ENCODE measurements at regions not wholly inside any gene's neighbourhood (a gene's known extent, or its start where the extent isn't known, plus 50 kb on each side); places are given as distances from the start of the nearest gene placed in this dataset.
"Not testable (repeated sequence)": the region's sequence is repeated elsewhere in the genome, so short reads cannot be mapped to it uniquely, and the experiment has no call there.

- H3K36me3 ChIP-seq, result no peaks in the 10 kb centered on the region
- no peak overlapping the region for H3K27ac ChIP-seq
- H3K4me1 ChIP-seq (replicated peaks), result no peaks in the 10 kb centered on the region
- H3K27me3 ChIP-seq (replicated peaks), result no peaks in the 10 kb centered on the region
- H3K4me3 ChIP-seq, result no peak overlapping the region
- no peaks in the 10 kb centered on the region for H3K9me3 ChIP-seq (replicated peaks)
- DNase-seq (ENCODE audit: low read depth in 1 of 2, low spot score in 2 of 2), result no peak
These were observed 319.4 kb upstream of the SLC39A10 start for GRCh38 chr2:195337597-195337996.

GRCh38 chr2:195333869-195334268, 323.2 kb upstream of the SLC39A10 start:
- H3K36me3 ChIP-seq, result no peaks in the 10 kb centered on the region
- H3K4me1 ChIP-seq (replicated peaks), result no peaks in the 10 kb centered on the region
- no peak for DNase-seq (ENCODE audit: low read depth in 1 of 2, low spot score in 2 of 2)
- no peaks in the 10 kb centered on the region for H3K27me3 ChIP-seq (replicated peaks)
- H3K27ac ChIP-seq, result no peak overlapping the region
- H3K9me3 ChIP-seq (replicated peaks), result no peaks in the 10 kb centered on the region
- H3K4me3 ChIP-seq, result no peak overlapping the region

GRCh38 chr2:195331966-195332365, 325.1 kb upstream of the SLC39A10 start:
- Histone ChIP-seq H3K9me3 (replicated peaks) (no peaks in the 10 kb centered on the region), H3K36me3 (no peaks in the 10 kb centered on the region), H3K4me1 (replicated peaks) (no peaks in the 10 kb centered on the region), H3K27ac (no peak overlapping the region), H3K4me3 (no peak overlapping the region), H3K27me3 (replicated peaks) (no peaks in the 10 kb centered on the region)
- DNase-seq (ENCODE audit: low read depth in 1 of 2, low spot score in 2 of 2), result no peak

- DNase-seq (ENCODE audit: low read depth in 1 of 2, low spot score in 2 of 2), result no peak
- no peaks in the 10 kb centered on the region for H3K9me3 ChIP-seq (replicated peaks)
- no peaks in the 10 kb centered on the region for H3K4me1 ChIP-seq (replicated peaks)
- H3K36me3 ChIP-seq, result no peaks in the 10 kb centered on the region
- no peak overlapping the region for H3K4me3 ChIP-seq
- no peak overlapping the region for H3K27ac ChIP-seq
- H3K27me3 ChIP-seq (replicated peaks), result no peaks in the 10 kb centered on the region
These were observed 325.9 kb upstream of the SLC39A10 start for GRCh38 chr2:195331129-195331528.

- DNase-seq (ENCODE audit: low read depth in 1 of 2, low spot score in 2 of 2), result no peak
- no peaks in the 10 kb centered on the region for H3K27me3 ChIP-seq (replicated peaks)
These were observed 326.5 kb upstream of the SLC39A10 start for GRCh38 chr2:195330513-195330956.

GRCh38 chr2:195329784-195330183, 327.2 kb upstream of the SLC39A10 start:
- H3K27ac ChIP-seq; H3K36me3 ChIP-seq; H3K27me3 ChIP-seq (replicated peaks); H3K4me1 ChIP-seq (replicated peaks); H3K4me3 ChIP-seq; H3K9me3 ChIP-seq (replicated peaks); DNase-seq (ENCODE audit: low read depth in 1 of 2, low spot score in 2 of 2): not testable (repeated sequence)

More at GRCh38 chr2:195330513-195330956, 326.5 kb upstream of the SLC39A10 start:
- Histone ChIP-seq H3K36me3 (no peaks in the 10 kb centered on the region), H3K27ac (no peak overlapping the region), H3K4me1 (replicated peaks) (no peaks in the 10 kb centered on the region), H3K4me3 (no peak overlapping the region), H3K9me3 (replicated peaks) (no peaks in the 10 kb centered on the region)

- no peaks in the 10 kb centered on the region for H3K4me1 ChIP-seq (replicated peaks)
- no peaks in the 10 kb centered on the region for H3K36me3 ChIP-seq
- DNase-seq (ENCODE audit: low read depth in 1 of 2, low spot score in 2 of 2), result no peak
- no peaks in the 10 kb centered on the region for H3K9me3 ChIP-seq (replicated peaks)
- no peak overlapping the region for H3K27ac ChIP-seq
- no peaks in the 10 kb centered on the region for H3K27me3 ChIP-seq (replicated peaks)
- H3K4me3 ChIP-seq, result no peak overlapping the region
These were observed 330.5 kb upstream of the SLC39A10 start for GRCh38 chr2:195326537-195326936.

GRCh38 chr2:195322324-195322723, 334.7 kb upstream of the SLC39A10 start:
- no peak overlapping the region for H3K27ac ChIP-seq
- no peak for DNase-seq (ENCODE audit: low read depth in 1 of 2, low spot score in 2 of 2)

GRCh38 chr2:195320413-195320973, 336.5 kb upstream of the SLC39A10 start:
- Histone ChIP-seq H3K27ac (peak overlapping the region; percentile 90), H3K36me3 (no peaks in the 10 kb centered on the region), H3K9me3 (replicated peaks) (no peaks in the 10 kb centered on the region), H3K4me3 (no peak overlapping the region), H3K27me3 (replicated peaks) (no peaks in the 10 kb centered on the region), H3K4me1 (replicated peaks) (peaks cover 27% of the 10 kb centered on the region)
- DNase-seq (ENCODE audit: low read depth in 1 of 2, low spot score in 2 of 2), result no peak

More at GRCh38 chr2:195322324-195322723, 334.7 kb upstream of the SLC39A10 start:
- Histone ChIP-seq H3K9me3 (replicated peaks) (no peaks in the 10 kb centered on the region), H3K4me3 (no peak overlapping the region), H3K4me1 (replicated peaks) (peaks cover 27% of the 10 kb centered on the region), H3K27me3 (replicated peaks) (no peaks in the 10 kb centered on the region), H3K36me3 (no peaks in the 10 kb centered on the region)

GRCh38 chr2:195319548-195320412, 337.2 kb upstream of the SLC39A10 start:
- peaks cover 27% of the 10 kb centered on the region for H3K4me1 ChIP-seq (replicated peaks)
- DNase-seq (ENCODE audit: low read depth in 1 of 2, low spot score in 2 of 2), result peak in 1 of 2 experiments; percentile 87
- no peaks in the 10 kb centered on the region for H3K36me3 ChIP-seq
- no peaks in the 10 kb centered on the region for H3K9me3 ChIP-seq (replicated peaks)
- no peak overlapping the region for H3K4me3 ChIP-seq
- H3K27me3 ChIP-seq (replicated peaks), result no peaks in the 10 kb centered on the region
- H3K27ac ChIP-seq, result peak overlapping the region; percentile 90

- Histone ChIP-seq H3K9me3 (replicated peaks) (no peaks in the 10 kb centered on the region), H3K4me1 (replicated peaks) (peaks cover 27% of the 10 kb centered on the region), H3K27me3 (replicated peaks) (no peaks in the 10 kb centered on the region), H3K4me3 (no peak overlapping the region), H3K27ac (peak overlapping the region; percentile 90), H3K36me3 (no peaks in the 10 kb centered on the region)
- DNase-seq (ENCODE audit: low read depth in 1 of 2, low spot score in 2 of 2), result peak; percentile 70 to 74
These were observed 337.9 kb upstream of the SLC39A10 start for GRCh38 chr2:195319112-195319460.

GRCh38 chr2:195318440-195319111, 338.4 kb upstream of the SLC39A10 start:
- H3K27ac ChIP-seq, result peak overlapping the region; percentile 90

GRCh38 chr2:195317550-195317949, 339.5 kb upstream of the SLC39A10 start:
- H3K27ac ChIP-seq, result no peak overlapping the region
- H3K4me1 ChIP-seq (replicated peaks), result peaks cover 27% of the 10 kb centered on the region
- H3K27me3 ChIP-seq (replicated peaks), result no peaks in the 10 kb centered on the region
- no peaks in the 10 kb centered on the region for H3K9me3 ChIP-seq (replicated peaks)
- H3K4me3 ChIP-seq, result no peak overlapping the region
- no peak for DNase-seq (ENCODE audit: low read depth in 1 of 2, low spot score in 2 of 2)
- H3K36me3 ChIP-seq, result no peaks in the 10 kb centered on the region

More at GRCh38 chr2:195318440-195319111, 338.4 kb upstream of the SLC39A10 start:
- no peaks in the 10 kb centered on the region for H3K27me3 ChIP-seq (replicated peaks)
- H3K36me3 ChIP-seq, result no peaks in the 10 kb centered on the region
- peaks cover 27% of the 10 kb centered on the region for H3K4me1 ChIP-seq (replicated peaks)
- no peaks in the 10 kb centered on the region for H3K9me3 ChIP-seq (replicated peaks)
- no peak overlapping the region for H3K4me3 ChIP-seq
- DNase-seq (ENCODE audit: low read depth in 1 of 2, low spot score in 2 of 2), result peak in 1 of 2 experiments; percentile 60

- Histone ChIP-seq H3K4me3 (no peak overlapping the region), H3K9me3 (replicated peaks) (no peaks in the 10 kb centered on the region), H3K27ac (no peak overlapping the region), H3K27me3 (replicated peaks) (no peaks in the 10 kb centered on the region), H3K4me1 (replicated peaks) (peaks cover 27% of the 10 kb centered on the region), H3K36me3 (no peaks in the 10 kb centered on the region)
- DNase-seq (ENCODE audit: low read depth in 1 of 2, low spot score in 2 of 2), result no peak
These were observed 340.5 kb upstream of the SLC39A10 start for GRCh38 chr2:195316486-195316885.

Measured in SJSA1 (cell line).